GM12878 (cell line): ENCODE measurements at regions not wholly inside any gene's neighbourhood (a gene's known extent, or its start where the extent isn't known, plus 50 kb on each side); places are given as distances from the start of the nearest gene placed in this dataset.

Experiments used
- BCL11A ChIP-seq: IDR thresholded peaks from 2 replicates; pipeline ENCODE4 v1.6.1; 2011; ENCODE audit warnings: low read depth, low read length
- CHD2 ChIP-seq: IDR thresholded peaks from 2 replicates; pipeline ENCODE4 v1.6.1; 2011; ENCODE audit warnings: low read depth, low read length, improper control_type of control experiment, borderline replicate concordance
- CTCF ChIP-seq, 3 experiments: IDR thresholded peaks in 2 of 3; conservative IDR thresholded peaks in 1 of 3; 2 replicates each; pipeline ENCODE4 v1.5.1; 2011; ENCODE audit warnings: low read depth in 3 of 3, low read length in 3 of 3, mild to moderate bottlenecking in 3 of 3, control low read depth in 2 of 3, moderate library complexity in 2 of 3, inconsistent platforms in 1 of 3, mixed read lengths in 1 of 3; ENCODE audit not compliant: control insufficient read depth in 2 of 3, insufficient read depth in 1 of 3; ENCODE audit errors: extremely low read depth in 1 of 3
- EZH2 ChIP-seq: IDR thresholded peaks from 2 replicates; pipeline ENCODE4 v1.6.1; 2012; ENCODE audit warnings: low read depth, mild to moderate bottlenecking, control low read depth, inconsistent platforms, low read length, borderline replicate concordance; ENCODE audit not compliant: control insufficient read depth
- FOXM1 ChIP-seq: IDR thresholded peaks from 2 replicates; pipeline ENCODE4 v1.6.1; 2012; ENCODE audit warnings: low read depth, mild to moderate bottlenecking, inconsistent platforms, low read length, moderate library complexity
- IRF3 ChIP-seq: fragments of 450-650 bp; IDR thresholded peaks from 2 replicates; pipeline ENCODE4 v1.6.1; 2014; ENCODE audit warnings: mild to moderate bottlenecking
- MAX ChIP-seq: IDR thresholded peaks from 2 replicates; pipeline ENCODE4 v1.6.1; 2012; ENCODE audit warnings: low read depth, low read length, improper control_type of control experiment
- MYC ChIP-seq: IDR thresholded peaks from 2 replicates; pipeline ENCODE4 v1.6.1; 2011; ENCODE audit warnings: mild to moderate bottlenecking, low read length, moderate library complexity, inconsistent platforms; ENCODE audit not compliant: insufficient read depth, insufficient replicate concordance, insufficient read length, severe bottlenecking
- POLR2A ChIP-seq: IDR thresholded peaks from 2 replicates; pipeline ENCODE4 v1.6.1; 2011; ENCODE audit warnings: low read depth, mild to moderate bottlenecking, low read length
- SREBF2 ChIP-seq: IDR thresholded peaks from 2 replicates; pipeline ENCODE4 v1.6.1; 2012; ENCODE audit warnings: mild to moderate bottlenecking, low read length
- TCF12 ChIP-seq: IDR thresholded peaks from 2 replicates; pipeline ENCODE4 v1.6.1; 2011; ENCODE audit warnings: low read depth, mild to moderate bottlenecking, low read length
- ZNF24 ChIP-seq: fragments of 450-650 bp; IDR thresholded peaks from 2 replicates; pipeline ENCODE4 v1.6.1; 2017; ENCODE audit warnings: antibody characterized with exemption, mild to moderate bottlenecking

DNA sequence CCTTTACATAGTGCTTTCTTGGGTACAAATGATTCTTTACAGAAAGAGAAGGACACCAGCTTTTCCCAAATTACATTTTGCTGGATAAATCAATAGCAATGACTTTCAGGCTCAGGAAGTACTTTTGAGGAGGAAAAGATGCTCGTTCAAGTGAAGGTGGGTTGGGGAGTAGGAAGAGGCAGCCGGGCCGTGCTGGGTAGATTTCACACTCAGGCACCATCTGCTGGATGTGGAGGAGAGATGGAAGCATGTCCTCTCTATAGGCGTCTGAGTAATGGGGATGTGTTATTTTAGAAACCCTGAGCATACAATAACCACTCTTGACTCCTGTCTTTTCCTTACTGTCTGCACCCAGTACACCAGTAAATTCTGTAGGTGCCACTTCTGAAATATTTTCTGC, 152.3 kb upstream of the LARGE1 start:
- TF ChIP-seq BCL11A, result no peak
- no peak for TF ChIP-seq POLR2A
- no peak for TF ChIP-seq CTCF (IDR thresholded peaks at IDR 0.05 in 2 of 3, conservative IDR thresholded peaks at IDR 0.05 in 1 of 3; ENCODE audit: control insufficient read depth in 2 of 3, extremely low read depth in 1 of 3, insufficient read depth in 1 of 3, low read depth in 3 of 3, low read length in 3 of 3)
- no peak for TF ChIP-seq MYC
- TF ChIP-seq CHD2, result no peak
- TF ChIP-seq EZH2, result no peak
- TF ChIP-seq SREBF2, result no peak
- no peak for TF ChIP-seq MAX
- no peak for TF ChIP-seq FOXM1
- TF ChIP-seq TCF12, result no peak
- no peak for TF ChIP-seq IRF3
- no peak for TF ChIP-seq ZNF24
